GM18520 (cell line): ENCODE measurements at regions not wholly inside any gene's neighbourhood (a gene's known extent, or its start where the extent isn't known, plus 50 kb on each side); places are given as distances from the start of the nearest gene placed in this dataset.
"Not testable (repeated sequence)": the region's sequence is repeated elsewhere in the genome, so short reads cannot be mapped to it uniquely, and the experiment has no call there.

ENCODE experiments used
- ATAC-seq: cut with Tn5 transposase; IDR thresholded peaks from one replicate; pipeline ENCODE4 v1.9.1; 2021; ENCODE audit not compliant: unreplicated experiment

DNA sequence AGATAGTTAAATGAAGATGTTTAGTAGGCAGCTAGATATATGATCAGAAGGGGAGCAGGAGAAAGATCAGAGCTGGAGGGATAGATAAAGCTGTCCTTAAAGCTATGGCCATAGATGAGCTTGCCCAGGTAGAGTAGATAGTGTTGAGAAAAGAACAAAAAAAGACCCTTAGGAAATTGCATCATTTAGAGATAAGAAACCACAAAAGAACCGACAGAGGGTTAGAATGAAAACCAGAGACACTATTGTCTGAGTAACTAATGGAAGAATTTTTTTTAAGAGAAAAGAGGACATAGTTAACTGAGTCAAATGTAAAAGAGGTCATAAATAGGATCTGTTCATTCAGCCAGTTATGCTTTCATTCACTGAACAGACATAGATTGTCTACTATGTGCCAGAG lies 101.8 kb downstream of the TNFAIP3 start:
- ATAC-seq, result no peak

DNA sequence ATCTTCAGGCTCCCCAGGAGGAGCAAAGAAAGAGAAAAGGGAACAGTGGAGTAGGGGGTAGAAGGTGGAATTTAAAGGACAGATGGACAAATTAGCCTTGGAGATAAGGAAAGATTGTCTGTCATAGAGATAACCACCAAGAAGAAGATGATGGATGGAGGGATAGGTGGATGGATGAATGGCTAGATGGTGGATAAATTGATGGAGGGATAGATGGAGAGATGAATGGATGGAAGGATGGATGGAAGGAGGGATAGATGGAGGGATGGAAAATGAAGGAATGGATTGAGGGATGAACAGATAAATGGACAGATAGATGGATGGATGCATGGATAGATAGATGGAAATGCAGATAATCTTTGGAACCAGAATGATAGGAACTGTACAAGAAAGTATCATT lies 102.8 kb downstream of the TNFAIP3 start:
- no peak for ATAC-seq

DNA sequence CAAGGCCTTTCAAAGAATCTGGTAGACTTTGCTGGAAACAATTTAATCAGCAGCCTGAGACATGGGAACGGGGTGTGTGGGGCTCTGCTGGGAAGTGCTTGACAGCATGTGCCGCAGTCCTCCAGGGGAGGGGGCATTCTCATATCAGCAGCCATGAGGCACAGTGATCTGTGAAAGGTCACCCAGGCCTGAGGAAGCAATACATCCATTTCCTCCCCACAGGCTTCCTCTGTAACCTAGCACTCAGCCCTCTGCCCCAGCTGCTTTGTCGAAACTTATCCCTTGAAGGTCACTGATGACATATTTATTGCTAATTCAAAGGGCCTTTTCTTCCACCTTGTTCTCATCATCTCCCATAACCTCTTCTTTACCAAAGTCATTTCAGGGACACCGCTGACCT lies 103.3 kb downstream of the TNFAIP3 start:
- ATAC-seq, result no peak

DNA sequence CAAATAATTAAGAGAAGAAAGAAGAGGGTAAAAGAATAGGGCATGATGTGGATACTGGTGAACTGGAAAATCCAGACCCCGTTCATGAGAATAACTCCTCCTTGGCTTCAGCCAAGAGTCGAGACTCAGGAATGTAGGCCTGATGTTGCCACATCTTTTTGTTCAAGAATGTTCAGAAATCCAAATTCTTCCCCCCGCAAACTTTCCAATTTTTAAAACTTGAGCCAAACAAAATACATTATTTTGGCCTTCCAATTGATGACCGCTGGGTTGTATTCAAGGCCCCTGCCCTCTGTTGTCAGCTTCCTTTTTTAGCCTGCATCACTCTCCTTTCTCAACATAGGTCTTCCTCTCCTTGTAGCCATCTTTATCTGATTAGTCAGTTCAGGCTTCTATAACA lies 106.1 kb downstream of the TNFAIP3 start:
- no peak for ATAC-seq

DNA sequence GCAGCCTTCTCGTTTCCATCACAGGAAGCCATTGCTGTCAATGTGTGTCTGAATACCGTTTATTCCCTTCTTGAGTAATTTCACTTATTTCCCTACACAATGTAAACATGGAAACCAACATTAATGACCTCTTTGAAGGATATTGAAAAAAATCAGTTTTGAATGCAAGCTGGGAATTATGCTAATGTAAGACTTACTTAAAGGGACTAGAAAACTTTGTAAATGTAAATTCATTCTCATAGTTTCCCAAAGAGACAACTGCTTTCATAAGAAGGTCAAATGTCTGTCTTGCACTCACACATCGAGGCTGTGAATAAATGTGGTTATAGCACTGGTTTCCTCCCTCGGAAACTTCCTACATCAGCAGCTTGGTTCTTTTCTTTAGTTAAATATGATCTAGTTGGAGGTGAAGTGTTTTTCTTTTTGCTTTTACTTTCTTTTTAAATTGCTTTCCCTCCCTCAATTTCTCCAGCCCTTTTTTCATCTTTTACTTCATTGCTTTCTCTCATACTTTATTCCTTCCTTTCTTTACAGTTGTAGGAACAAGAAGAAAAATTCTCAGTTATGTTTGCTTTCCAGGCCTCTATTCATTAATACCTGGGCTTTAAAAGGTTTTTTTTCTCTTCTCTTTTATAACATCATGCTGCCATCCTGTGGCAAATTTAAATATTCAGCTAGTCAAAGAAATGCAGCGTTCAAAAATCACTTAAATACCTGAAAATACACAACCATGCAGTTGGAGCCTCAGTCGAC lies 108.3 kb downstream of the TNFAIP3 start:
- peak; percentile 37 for ATAC-seq

DNA sequence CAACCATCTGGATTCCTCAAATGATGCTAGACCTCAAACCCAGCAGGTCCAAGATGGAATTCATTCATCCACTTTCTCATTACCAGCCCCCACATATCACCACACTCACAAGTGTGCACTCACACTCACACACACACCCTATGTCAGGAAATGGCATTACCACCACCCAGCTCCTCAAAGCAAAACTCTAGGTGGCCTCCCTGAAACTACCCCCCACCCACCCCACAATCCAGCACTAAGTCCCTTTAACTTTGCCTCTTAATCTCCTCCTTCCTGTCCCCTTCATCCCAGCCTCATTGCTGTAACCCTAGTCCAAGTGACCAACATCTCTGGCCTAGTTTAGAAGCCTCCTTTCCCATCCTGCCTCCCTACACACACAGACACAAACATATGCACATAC lies 109.4 kb downstream of the TNFAIP3 start:
- no peak for ATAC-seq

DNA sequence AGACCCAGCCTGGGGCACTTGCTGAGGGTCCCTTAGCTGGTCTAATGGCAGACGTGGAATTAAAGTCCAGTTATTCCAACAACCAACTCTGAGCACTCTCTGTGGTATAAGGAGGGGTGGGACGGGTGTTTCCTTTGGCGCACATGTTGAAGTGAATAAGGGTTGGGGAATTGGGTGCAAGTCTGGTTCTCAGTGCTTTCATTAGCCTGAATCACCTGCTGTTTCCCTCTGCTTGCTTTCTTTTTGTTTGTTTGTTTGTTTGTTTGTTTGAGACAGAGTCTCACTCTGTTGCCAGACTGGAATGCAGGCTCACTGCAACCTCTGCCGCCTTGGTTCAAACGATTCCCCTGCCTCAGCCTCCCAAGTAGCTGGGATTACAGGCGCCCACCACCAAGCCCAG lies 110.1 kb downstream of the TNFAIP3 start:
- ATAC-seq, result no peak

DNA sequence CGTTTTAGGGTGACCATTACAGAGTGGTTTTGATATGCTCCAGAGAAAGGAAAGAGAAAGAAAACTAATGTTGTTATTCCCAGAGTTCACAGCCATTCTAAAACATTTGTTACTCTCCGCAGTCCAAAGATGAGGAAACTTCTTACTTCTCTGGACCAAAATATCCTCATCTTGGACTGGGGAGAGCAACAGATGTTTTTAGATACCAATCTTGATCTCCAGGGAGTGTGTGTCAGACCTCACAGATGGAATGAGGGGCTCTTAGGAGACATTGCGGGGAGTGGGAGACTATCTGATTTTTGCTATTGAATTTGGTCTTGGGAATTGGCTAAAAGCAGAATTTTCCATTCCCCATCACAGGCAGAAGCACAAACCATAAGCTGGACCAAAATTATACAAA lies 110.8 kb downstream of the TNFAIP3 start:
- ATAC-seq, result no peak

DNA sequence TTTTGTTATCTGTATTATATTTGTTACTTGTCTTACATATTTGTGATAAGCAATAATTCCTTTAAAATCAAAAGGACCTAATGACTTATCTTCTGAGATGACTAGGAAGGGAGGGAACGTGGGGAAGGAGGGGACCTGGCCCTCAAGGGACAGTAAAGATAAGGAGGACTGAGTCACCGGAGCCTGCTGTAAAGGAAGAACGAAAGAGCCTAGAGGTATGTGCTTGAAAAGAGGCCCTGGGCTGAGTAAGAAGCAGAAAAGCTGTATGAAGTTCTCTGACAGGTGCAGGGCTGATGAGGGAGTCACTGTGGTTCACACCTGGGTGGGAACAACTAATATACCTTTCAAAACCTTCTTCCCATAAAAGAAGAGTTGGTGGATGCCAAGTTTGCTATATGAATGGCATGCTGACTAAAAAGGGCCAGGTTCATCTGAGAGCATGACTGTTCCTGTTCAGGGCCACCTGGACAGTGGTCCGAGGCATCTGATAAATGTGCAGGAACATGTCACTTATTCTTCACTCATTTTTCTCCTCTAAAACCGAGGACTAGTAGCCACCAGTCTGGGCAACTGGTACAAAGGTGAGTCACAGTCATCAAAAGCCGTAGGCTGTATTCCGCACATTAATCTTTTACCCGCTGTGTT lies 111.3 kb downstream of the TNFAIP3 start:
- ATAC-seq, result peak; percentile 58

DNA sequence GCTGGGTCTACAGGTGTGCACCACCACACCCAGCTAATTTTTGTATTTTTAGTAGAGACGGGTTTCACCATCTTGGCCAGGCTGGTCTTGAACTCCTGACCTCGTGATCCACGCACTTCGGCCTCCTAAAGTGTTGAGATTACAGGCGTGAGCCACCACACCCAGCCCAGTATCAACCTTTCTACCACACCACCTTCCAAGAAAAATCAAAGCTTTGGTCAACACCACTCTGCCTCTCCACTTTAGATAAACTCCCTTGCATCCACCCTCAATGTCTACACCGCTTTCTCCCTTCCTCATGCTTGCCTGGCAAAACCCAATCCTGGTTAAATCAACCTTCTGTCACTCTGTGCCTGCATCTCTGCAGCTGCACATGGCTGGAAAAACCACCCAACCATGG lies 112.2 kb downstream of the TNFAIP3 start:
- ATAC-seq, result not testable (repeated sequence)

DNA sequence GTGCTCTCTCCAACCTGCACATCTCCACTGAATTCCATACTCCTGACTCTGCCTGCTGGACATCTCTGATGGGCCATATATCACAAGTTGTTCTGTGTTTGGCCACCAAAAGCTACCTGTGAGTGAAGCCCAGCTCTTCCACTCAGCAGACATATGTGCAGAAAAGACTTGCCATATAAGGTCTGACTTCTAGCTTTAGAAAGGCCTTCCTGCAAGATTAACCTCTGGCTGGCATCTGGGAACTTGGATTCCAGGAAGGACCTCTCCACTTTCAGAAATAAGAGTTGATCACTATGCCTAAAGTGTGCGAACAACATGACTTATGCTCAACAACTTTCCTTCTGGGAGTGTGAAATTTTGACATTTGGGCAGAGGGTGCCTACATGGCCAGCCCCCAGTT lies 113.7 kb downstream of the TNFAIP3 start:
- ATAC-seq, result no peak

DNA sequence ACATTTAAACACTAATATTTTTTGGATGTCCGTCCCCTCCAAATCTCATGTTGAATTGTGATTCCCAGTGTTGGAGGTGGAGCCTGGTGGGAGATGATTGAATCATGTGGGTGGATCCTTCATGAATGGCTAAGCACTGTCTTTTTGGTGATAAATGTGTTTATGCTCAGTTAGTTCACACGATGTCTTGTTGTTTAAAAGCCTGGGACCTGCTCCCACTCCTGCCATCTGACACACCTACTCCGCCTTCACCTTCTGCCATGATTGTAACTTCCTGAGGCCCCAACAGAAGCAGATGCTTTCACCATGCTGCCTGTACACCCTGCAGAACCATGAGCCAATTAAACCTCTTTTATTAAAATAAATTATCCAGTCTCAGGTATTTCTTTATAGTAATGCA lies 114.7 kb downstream of the TNFAIP3 start:
- ATAC-seq, result no peak

DNA sequence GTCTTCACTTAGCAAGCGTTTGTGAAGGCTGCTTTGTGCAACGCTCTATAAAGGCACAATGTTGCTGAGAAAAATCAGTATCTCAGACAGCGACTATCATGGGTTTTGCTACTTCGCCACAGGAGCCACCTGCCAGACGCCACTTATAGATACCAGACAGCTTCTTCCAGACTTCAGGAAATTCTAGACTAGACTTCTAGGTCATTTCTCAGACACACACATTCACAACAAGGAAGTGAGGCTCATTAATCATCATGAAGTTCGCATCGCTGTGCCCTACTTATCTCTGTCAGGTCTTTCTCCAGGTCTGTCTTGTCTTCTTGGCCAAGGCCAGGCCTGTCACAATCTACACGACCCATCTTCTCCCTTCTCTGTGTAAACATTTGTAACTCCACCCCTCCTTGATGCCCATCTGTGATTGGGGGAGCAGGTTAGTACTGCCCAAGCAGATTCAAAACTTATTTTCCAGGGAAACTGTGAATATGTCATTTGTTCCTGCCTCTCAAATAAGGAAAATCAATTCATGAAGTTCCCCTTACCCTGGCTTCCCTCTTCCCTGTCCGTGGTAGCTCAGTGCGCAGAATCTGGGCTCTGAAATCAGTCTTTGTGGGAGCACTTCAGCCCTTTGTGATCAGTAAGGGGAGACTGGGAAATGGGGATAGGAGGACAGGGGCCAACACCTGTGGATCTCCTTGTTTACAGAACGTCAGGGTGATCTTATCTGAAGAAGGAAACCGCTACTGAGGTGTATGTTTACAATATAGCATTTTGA lies 115.5 kb downstream of the TNFAIP3 start:
- ATAC-seq, result no peak

DNA sequence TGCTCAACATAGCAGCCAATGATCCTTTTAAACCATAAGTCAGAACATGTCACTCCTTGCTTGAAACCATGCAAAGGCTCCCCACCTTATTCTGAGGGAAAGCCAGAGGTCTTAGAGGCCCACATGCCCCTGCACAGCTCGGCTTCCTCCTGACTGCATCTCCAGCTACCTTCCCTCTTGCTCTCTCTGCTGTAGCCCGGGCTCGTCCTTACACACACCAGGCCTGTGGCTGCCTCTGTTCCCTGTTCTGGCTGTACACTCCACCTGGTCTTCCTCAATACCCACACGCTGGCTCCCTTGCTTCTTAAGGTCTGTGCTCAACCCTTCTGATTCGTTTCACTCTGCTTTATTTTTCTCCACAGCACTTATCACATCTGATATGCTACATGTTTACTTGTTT lies 116.2 kb downstream of the TNFAIP3 start:
- ATAC-seq, result no peak

DNA sequence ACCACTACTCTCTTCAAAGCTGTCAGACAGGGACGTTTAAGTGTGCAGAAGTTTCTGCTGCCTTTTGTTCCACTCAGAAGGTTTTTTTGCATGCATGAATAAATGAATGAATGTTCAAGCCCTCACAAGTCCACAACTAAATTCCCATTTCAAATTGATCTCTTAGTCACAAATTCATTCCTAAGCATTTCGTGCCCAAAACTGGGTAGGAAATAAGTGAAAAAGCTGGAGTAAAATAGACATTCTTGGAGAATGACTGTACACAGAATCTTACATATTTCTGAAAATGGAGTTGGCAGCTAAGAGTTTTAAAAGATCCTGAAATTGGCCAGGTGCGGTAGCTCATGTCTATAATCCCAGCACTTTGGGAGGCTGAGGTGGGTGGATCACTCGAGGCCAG lies 117.6 kb downstream of the PERP start:
- ATAC-seq, result no peak

DNA sequence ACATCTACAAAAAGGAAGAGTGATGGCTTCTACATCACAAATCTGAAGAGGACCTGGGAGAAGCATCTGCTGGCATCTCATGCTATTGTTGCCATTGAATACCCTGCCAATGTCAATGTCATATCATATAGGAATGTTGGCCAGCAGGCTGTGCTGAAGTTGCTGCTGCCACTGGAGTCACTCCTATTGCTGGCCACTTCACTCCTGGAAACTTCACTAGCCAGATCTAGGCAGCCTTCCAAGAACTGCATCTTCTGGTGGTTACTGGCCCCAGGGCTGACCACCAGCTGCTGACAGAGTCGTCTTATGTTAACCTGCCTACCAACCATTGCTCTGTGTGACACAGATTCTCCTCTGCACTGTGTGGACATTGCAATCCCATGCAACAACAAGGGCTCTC lies 111.8 kb downstream of the PERP start:
- ATAC-seq, result no peak

DNA sequence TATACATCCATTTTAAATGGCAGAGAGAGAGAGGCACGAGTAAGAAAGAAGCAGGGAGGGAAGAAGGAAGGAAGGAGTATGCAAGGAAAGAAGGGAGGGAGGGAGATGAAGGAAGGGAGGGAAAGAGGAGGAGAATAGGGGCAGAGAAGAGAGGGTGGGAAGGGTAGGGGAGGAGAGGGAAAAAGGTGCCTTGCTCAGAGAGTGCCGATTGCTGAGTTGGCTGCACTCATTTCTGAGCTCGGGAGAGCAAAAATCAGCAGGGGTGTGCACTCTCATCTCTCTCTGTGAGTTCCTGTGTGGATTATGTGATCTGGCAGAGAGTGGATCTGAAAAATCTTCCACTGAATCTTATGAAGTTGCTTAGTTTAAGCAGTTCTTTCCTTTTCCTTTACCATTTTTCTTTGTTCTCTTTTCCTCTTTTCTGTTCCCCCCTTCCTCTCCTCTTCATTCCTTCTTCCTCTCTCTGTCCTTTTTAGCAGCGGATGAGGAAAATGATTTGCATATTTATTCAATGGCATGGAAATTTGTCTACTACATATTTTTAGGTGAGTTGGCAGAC lies 108.7 kb downstream of the PERP start:
- ATAC-seq, result no peak

DNA sequence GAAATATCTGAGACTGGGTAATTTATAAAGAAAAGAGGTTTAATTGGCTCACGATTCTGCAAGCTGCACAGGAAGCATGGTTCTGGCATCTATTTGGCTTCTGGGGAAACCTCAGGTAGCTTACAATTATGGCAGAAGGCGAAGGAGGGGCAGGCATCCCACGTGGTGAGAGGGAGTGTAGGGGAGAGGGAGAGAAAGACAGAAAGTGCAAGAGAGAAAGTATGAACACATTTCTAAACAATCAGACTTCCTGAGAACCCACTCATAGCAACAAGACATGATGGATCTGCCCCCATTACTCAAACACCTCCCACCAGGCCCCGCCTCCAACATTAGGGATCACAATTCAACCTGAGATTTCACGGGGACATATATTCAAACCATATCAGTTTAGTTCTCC lies 107.4 kb downstream of the PERP start:
- ATAC-seq, result no peak

DNA sequence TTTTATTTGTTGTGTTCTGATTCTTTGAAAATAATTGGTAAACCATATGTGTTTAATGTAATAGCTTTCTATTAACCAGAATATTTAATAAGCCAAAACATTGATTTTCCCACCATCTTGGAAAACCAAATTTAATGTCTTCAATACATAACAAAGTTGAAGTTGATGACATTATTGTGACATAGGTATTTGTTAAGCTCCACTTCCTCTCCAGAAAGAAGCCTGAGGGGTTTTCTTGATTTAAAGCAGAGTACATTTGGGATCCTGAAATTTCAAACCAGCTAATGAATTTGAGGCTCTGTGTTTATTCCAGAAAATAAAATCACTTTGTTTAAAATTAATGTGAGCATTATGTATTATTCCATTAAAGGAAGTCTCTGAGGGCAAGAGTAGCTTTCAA lies 106.3 kb downstream of the PERP start:
- ATAC-seq, result no peak

DNA sequence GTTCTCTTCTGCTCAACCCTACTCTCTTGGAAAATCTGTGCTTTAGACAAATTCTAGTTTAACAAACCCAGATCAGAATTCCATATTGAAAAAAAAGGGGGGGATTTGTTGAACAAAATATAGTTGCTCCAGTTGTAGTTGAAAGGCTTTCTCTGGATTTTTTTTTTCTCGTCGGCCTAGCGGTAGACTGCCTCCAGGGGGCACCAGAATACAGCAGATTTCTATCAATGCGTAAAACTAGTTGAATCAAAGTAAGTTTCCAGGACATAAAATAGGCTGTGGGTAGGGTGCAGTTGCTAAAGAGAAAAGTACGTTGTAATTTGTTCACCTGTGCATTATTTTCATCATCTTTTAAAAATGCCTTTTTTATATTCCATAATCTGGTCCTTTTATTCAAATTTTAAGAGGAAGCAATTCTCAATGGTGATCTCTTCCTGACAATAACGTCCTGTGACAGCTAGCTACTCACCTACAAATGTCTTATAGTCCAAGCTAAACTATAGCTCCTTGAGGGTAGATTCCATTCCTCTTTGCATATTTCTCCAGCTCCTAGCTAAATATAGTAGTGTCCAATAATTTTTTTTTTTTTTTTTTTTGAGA lies 105.4 kb downstream of the PERP start:
- ATAC-seq, result no peak
